ENCODE measurements at regions not wholly inside any gene's neighbourhood (a gene's known extent, or its start where the extent isn't known, plus 50 kb on each side); places are given as distances from the start of the nearest gene placed in this dataset.
A peak's percentile ranks its signal among the peaks of the same experiment; 100 is the strongest.

DNA sequence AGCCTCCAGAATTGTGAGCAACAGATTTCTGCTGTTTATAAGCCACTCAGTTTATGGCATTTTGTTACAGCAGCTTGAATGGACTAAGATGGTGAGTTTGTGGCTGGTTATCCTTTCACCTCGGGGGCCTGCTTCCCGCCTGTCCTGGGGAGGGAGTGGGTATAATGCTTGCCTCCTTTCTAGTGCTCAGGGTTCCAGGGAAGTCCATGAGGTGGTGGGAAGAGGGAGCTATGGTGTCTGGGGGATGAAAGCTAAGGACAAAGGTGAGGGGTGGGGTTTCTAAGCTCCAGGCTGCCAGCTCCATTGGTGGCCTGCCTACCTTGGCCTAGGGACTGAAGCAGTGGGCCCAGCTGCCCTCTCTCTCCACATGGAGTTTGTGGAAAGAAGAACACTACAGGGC, 50.2 kb upstream of the SDK2 start:
- no peak for DNase-seq (ENCODE audit: low read depth in 1 of 2, low spot score in 1 of 2)

- no peak for DNase-seq (ENCODE audit: low read depth in 1 of 2, low spot score in 1 of 2)
Measured at GRCh38 chr17:73695035-73695738, 50.9 kb upstream of the SDK2 start.

DNA sequence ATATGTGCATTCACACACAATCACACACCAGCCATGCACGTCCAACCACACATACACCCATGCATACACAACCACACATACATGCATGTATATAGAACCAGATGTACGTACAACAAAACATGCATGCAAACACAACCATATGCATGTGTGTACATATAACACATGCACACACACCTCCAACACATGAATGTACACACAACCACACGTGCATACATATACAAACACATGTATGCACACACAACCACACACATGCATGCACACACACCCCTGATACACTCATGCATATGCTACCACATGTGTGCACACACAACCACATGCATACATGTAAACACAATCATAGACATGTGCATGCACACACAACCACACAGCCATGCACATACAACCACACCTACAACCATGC, 52.0 kb upstream of the SDK2 start:
- no peak for DNase-seq (ENCODE audit: low read depth in 1 of 2, low spot score in 1 of 2)

DNA sequence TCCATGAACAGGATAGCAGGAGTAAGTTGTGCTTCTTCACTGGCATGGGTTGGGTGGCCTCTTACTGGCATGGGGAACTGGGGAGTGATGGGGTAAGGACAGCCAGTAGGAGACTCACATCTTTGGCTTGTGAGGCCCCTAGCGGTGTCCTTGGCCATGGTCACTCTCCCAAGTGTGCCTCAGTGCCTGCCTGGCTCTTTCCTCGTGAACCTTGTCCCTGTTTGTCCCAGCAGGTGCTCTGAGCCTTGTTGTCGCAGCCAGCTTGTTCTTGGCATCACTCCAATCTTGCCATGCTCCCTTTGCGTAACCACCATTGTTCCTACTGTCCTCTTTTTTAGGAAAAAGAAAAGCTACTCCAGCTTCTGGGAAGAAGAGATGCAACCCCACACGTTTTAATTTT, 53.6 kb upstream of the SDK2 start:
- DNase-seq (ENCODE audit: low read depth in 1 of 2, low spot score in 1 of 2): no peak

DNA sequence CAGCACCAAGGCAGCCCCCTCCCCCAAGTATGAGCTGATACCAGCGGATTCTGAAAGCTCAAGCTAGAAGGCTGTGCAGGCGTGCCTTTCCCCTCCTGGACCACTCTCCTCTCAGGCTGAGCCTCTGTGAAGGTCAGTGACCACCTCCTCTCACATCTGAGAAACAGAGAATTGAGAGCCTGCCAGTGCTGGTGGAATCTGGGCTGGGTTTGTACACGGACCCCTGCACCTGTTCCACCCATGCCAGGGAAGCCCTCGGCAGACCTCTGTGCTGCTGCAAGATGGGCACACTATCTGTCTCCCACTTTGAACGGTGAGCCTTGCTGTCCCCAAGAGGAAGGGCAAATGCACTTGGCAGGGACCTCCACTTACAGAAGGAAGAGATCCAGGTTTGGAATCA, 54.7 kb upstream of the SDK2 start:
- DNase-seq (ENCODE audit: low read depth in 1 of 2, low spot score in 1 of 2): no peak

GRCh38 chr17:73701701-73702100, 57.5 kb upstream of the SDK2 start:
- DNase-seq (ENCODE audit: low read depth in 1 of 2, low spot score in 1 of 2): no peak

DNA sequence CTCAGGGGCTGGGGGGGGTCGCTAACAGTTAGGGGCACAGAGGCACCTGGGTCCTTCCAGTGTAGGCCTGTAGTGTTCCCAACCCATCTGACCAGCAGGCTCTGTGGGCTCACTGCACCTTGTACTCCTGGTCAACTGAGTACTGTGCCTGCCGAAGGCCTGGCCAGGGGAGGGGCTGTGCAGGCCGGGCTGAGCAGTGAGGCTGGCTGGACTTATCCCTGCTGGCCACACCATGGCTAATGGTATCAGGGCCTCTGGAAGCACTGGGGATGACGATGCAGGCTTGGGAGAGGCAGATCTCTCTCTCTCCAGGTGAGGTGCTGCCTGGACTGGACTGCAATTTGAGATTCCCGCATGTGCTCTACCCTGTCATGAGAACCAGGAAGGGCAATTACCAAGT, 58.9 kb upstream of the SDK2 start:
- DNase-seq (ENCODE audit: low read depth in 1 of 2, low spot score in 1 of 2): no peak

DNA sequence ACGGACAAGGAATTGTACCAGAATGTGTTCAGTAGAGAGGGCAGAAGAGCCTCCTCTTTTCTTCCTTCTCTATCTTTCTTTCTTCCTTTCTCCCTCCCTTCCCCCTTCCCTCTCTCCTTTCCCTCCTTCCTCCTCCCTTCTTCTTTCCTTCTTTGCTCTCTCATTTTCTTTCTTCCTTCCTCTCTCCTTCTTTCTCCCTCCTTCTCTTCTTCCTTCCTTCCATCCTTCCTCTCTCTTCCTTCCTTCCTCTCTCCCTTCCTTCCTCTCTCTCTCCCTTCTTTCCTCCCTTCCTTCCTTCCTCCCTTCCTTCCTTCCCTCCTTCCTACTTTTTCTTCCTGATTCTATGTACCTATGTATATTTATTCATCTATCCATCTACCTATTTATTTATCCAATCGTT, 59.7 kb upstream of the SDK2 start:
- no peak for DNase-seq (ENCODE audit: low read depth in 1 of 2, low spot score in 1 of 2)

DNA sequence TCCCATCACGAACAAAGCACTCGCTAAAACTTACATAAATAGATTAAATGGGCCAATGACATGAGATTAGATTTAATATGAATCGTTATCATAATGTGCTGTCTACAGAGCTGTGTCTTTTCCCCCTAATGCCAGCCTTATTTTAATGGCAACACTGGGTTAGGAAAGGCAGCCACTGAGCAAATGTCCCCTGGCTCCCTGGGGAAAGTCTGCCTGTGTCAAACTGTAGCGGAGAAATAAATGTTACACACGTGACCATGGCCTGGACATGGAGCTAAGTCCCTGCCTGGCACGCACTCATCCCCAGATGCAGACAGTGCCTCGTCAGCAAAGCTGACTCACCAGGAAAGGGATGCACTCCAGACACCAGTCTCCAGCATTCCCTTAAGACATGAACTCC, 61.3 kb upstream of the SDK2 start:
- DNase-seq (ENCODE audit: low read depth in 1 of 2, low spot score in 1 of 2): no peak

GRCh38 chr17:73706428-73706827, 62.2 kb upstream of the SDK2 start:
- DNase-seq (ENCODE audit: low read depth in 1 of 2, low spot score in 1 of 2): no peak

DNA sequence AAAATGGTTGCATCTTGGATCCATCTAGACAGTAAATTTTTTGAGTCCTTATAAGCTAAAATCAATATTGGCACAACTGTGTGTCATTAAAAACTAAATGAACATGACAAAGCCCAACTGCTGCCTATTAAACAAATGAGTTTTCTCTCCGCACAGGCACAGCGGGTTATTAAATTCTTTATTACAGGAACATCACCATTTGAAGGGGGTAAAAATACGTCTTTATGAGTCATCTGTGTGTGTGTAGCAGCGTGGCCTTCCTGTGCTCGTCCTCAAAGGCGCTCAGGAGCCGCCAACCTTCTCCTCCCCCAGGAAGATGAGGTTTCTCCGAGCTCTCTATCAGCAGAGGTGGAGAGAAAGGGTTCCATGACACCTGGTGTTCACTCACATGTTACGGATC, 62.6 kb upstream of the SDK2 start:
- no peak for DNase-seq (ENCODE audit: low read depth in 1 of 2, low spot score in 1 of 2)

- no peak for DNase-seq (ENCODE audit: low read depth in 1 of 2, low spot score in 1 of 2)
Measured at GRCh38 chr17:73707358-73707757, 63.1 kb upstream of the SDK2 start.

DNA sequence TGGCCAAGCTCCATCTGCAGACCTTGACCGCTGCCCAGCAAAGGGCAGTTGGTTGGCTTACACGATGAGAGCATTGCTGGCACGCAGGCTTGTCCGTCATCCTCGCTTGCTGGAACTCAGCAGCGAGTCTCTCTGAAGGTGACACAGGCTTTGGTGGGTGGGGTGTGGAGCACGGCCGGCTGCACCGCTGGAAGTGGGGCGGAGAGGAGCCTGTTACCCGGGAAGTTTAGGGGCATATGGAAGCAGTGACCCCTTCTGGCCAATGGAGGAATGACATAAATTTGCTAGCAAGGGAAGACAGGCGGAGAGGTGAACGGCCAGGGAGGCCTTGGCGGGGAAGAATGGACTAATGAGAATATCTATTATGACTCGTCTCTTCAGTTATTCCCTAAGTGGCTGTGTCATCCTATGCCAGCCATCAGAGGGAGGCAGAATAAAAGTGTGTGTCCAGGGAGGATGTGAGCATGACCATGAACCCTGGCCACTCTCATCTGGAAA, 65.9 kb upstream of the SDK2 start:
- DNase-seq (ENCODE audit: low read depth in 1 of 2, low spot score in 1 of 2): peak; percentile 35 to 67

DNA sequence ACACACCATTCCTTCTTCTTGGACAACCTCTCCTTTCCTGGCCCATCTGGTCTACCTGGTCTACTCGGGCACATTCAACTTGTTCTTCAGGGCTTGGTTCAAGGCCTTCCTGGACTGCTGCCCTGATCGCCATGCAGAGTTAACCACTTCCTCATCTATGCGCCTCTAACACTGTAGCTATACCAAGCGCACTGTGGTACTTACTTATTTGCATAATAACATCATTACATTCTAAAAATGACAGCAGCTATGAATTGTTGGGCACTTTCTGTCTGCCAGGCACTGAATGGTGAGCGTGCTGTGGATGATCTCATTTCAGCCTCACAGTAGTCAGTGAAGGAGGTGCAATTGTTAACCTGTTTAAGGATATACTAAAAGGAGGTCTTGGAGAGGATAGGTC, 66.9 kb upstream of the SDK2 start:
- DNase-seq (ENCODE audit: low read depth in 1 of 2, low spot score in 1 of 2): no peak

GRCh38 chr17:73711916-73712315, 67.7 kb upstream of the SDK2 start:
- no peak for DNase-seq (ENCODE audit: low read depth in 1 of 2, low spot score in 1 of 2)

GRCh38 chr17:73713136-73713535, 68.9 kb upstream of the SDK2 start:
- no peak for DNase-seq (ENCODE audit: low read depth in 1 of 2, low spot score in 1 of 2)

DNA sequence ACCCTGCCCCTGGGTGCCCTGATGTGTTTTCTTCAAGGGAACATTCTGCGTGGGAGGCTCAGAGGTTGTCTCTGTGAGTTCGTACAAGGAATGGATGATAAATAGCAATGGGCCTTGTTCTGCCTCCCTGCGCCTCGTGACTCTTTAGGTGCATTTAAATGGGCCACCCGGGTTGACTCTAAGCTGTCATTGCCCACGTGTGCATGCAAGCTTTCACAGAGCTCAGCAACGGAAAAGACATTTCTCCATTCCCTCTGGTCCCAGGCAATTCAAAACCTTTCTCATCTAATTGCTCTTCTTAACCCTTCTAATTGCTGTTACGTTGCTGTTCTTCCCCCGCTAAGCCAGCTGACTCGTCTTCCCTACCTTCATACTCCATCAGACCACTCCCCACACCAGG, 71.5 kb upstream of the SDK2 start:
- no peak for DNase-seq (ENCODE audit: low read depth in 1 of 2, low spot score in 1 of 2)

DNA sequence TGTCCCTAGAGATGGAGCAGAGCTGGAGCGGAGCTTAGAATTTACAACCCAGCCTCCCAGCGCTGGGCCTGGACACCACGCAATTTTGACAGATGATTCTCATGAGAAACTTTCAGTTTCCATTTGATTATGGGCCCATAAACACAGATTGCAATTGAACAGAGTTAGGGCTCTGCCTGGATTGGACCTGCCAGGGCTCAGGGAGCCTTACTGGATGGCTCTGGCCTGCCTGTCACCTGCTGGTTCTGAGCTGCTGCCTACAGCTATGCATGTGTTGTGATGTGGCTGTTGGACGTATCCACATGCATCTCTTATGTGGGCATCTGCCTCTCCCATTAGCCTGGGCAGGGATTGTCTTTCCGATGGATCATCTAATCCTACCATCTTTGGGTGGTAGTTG, 73.4 kb upstream of the SDK2 start:
- DNase-seq (ENCODE audit: low read depth in 1 of 2, low spot score in 1 of 2): no peak

GRCh38 chr17:73718362-73718761, 74.1 kb upstream of the SDK2 start:
- no peak for DNase-seq (ENCODE audit: low read depth in 1 of 2, low spot score in 1 of 2)

DNA sequence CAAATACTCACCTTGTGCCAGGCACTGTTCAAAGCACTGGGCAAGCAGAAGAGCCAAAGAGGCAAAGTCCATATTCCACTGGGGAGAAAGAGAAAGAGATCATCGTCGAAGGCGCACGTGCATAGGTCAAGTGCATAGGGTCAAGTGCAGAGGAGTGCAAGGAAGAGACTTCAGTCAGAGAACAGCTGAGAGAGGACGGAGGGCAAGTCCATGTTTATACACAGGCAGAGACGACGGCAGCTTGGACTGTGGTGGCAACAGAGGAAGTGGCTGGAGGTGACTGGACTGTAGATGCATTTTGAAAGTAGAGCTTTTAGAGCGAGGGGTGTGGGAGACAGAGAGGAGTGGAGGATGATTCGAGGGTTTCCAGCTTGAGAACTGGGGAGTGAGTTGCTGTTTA, 74.7 kb upstream of the SDK2 start:
- no peak for DNase-seq (ENCODE audit: low read depth in 1 of 2, low spot score in 1 of 2)

GRCh38 chr17:73719588-73720071, 75.4 kb upstream of the SDK2 start:
- no peak for DNase-seq (ENCODE audit: low read depth in 1 of 2, low spot score in 1 of 2)

- no peak for DNase-seq (ENCODE audit: low read depth in 1 of 2, low spot score in 1 of 2)
Measured at GRCh38 chr17:73720187-73720834, 76.1 kb upstream of the SDK2 start.

GRCh38 chr17:73722165-73722564, 77.9 kb upstream of the SDK2 start:
- DNase-seq (ENCODE audit: low read depth in 1 of 2, low spot score in 1 of 2): no peak

Data from activated CD4-positive, alpha-beta T cell treated with anti-CD3 and anti-CD28 coated beads, Interleukin-2, amount 50 U/mL, for 24 hours (primary cell).